ENCODE measurements at regions not wholly inside any gene's neighbourhood (a gene's known extent, or its start where the extent isn't known, plus 50 kb on each side); places are given as distances from the start of the nearest gene placed in this dataset.

GRCh38 chr3:191123946-191124345 lies 75.1 kb upstream of the OSTN start:
- intact Hi-C loops (cut with micrococcal nuclease), result no loop called here
- H3K4me3 Mint-ChIP-seq, result no peak overlapping the region
- H3K4me1 ChIP-seq (ENCODE audit: control insufficient read depth in 1 of 2, insufficient read depth in 2 of 2, low read length in 2 of 2), result no peaks in the 10 kb centered on the region

GRCh38 chr3:191123231-191123630 lies 75.8 kb upstream of the OSTN start:
- Histone ChIP-seq H3K9me3 (replicated peaks in 1 of 2; ENCODE audit: control insufficient read depth in 1 of 2, insufficient read depth in 1 of 2, low read length in 2 of 2) (no peaks in the 10 kb centered on the region), H3K4me3 (replicated peaks in 1 of 3; ENCODE audit: low read depth in 2 of 3, low read length in 3 of 3) (no peak overlapping the region), H3K36me3 (replicated peaks in 1 of 2; ENCODE audit: control insufficient read depth in 1 of 2, insufficient read depth in 2 of 2, low read length in 2 of 2) (no peaks in the 10 kb centered on the region), H3K27me3 (ENCODE audit: control insufficient read depth in 2 of 2, insufficient read depth in 2 of 2, low read length in 2 of 2) (no peaks in the 10 kb centered on the region), H3K4me1 (ENCODE audit: control insufficient read depth in 1 of 2, insufficient read depth in 2 of 2, low read length in 2 of 2) (no peaks in the 10 kb centered on the region), H3K79me2 (ENCODE audit: insufficient read depth, low read length) (no peaks in the 10 kb centered on the region), H3K4me2 (replicated peaks; ENCODE audit: extremely low read depth, low read length, poor library complexity, severe bottlenecking) (no peak overlapping the region), H2AFZ (ENCODE audit: insufficient read depth, low read depth, low read length, poor library complexity, severe bottlenecking) (no peak overlapping the region), H3K27ac (ENCODE audit: low read depth in 1 of 2, low read length in 2 of 2) (no peak overlapping the region), H4K20me1 (ENCODE audit: insufficient read depth, low read length) (no peaks in the 10 kb centered on the region), H3K9ac (ENCODE audit: insufficient read depth, low read length, poor library complexity, severe bottlenecking) (no peak overlapping the region)
- no peak overlapping the region for H3K4me3 Mint-ChIP-seq
- H3K27me3 Mint-ChIP-seq (ENCODE audit: low read depth in 3 of 3), result peaks cover 0 to 3% (median 2%) of the 10 kb centered on the region in 3 donors
- no peak for TF ChIP-seq CTCF (IDR thresholded peaks at IDR 0.05)
- intact Hi-C loops (cut with micrococcal nuclease), result no loop called here
- no peak overlapping the region for H3K27ac Mint-ChIP-seq
- H3K9me3 Mint-ChIP-seq, result peaks cover 3 to 13% (median 5%) of the 10 kb centered on the region in 7 donors
- no peaks in the 10 kb centered on the region for H3K36me3 Mint-ChIP-seq
- H3K4me1 Mint-ChIP-seq, result no peaks in the 10 kb centered on the region
- no peak for DNase-seq

More at GRCh38 chr3:191123946-191124345, 75.1 kb upstream of the OSTN start:
- Mint-ChIP-seq H3K4me1 (no peaks in the 10 kb centered on the region), H3K36me3 (no peaks in the 10 kb centered on the region), H3K27me3 (ENCODE audit: low read depth in 3 of 3) (peaks cover 0 to 2% (median 1%) of the 10 kb centered on the region in 3 donors), H3K27ac (peak overlapping the region in 1 of 7 donors; percentile 38), H3K9me3 (peaks cover 3 to 13% (median 5%) of the 10 kb centered on the region in 7 donors)
- Histone ChIP-seq H3K9ac (ENCODE audit: insufficient read depth, low read length, poor library complexity, severe bottlenecking) (no peak overlapping the region), H4K20me1 (ENCODE audit: insufficient read depth, low read length) (no peaks in the 10 kb centered on the region), H3K36me3 (replicated peaks in 1 of 2; ENCODE audit: control insufficient read depth in 1 of 2, insufficient read depth in 2 of 2, low read length in 2 of 2) (no peaks in the 10 kb centered on the region), H3K4me2 (replicated peaks; ENCODE audit: extremely low read depth, low read length, poor library complexity, severe bottlenecking) (no peak overlapping the region), H3K4me3 (replicated peaks in 1 of 3; ENCODE audit: low read depth in 2 of 3, low read length in 3 of 3) (no peak overlapping the region), H3K27me3 (ENCODE audit: control insufficient read depth in 2 of 2, insufficient read depth in 2 of 2, low read length in 2 of 2) (no peaks in the 10 kb centered on the region), H3K79me2 (ENCODE audit: insufficient read depth, low read length) (no peaks in the 10 kb centered on the region), H2AFZ (ENCODE audit: insufficient read depth, low read depth, low read length, poor library complexity, severe bottlenecking) (no peak overlapping the region), H3K27ac (ENCODE audit: low read depth in 1 of 2, low read length in 2 of 2) (no peak overlapping the region), H3K9me3 (replicated peaks in 1 of 2; ENCODE audit: control insufficient read depth in 1 of 2, insufficient read depth in 1 of 2, low read length in 2 of 2) (no peaks in the 10 kb centered on the region)
- DNase-seq, result no peak
- WGBS (ENCODE audit: insufficient coverage), result no CpG with 5 or more reads among the region's 2 CpGs
- TF ChIP-seq CTCF (IDR thresholded peaks at IDR 0.05), result no peak

All from CD14-positive monocyte (primary cell).